CD4-positive, alpha-beta T cell treated with Interferon alpha-2 for 1 hour (primary cell): ENCODE measurements at regions not wholly inside any gene's neighbourhood (a gene's known extent, or its start where the extent isn't known, plus 50 kb on each side); places are given as distances from the start of the nearest gene placed in this dataset.

Source experiments
- DNase-seq, 2 donors: peaks; one replicate each; pipeline ENCODE4 v3.0.0-alpha.2; 2020 to 2022

DNA sequence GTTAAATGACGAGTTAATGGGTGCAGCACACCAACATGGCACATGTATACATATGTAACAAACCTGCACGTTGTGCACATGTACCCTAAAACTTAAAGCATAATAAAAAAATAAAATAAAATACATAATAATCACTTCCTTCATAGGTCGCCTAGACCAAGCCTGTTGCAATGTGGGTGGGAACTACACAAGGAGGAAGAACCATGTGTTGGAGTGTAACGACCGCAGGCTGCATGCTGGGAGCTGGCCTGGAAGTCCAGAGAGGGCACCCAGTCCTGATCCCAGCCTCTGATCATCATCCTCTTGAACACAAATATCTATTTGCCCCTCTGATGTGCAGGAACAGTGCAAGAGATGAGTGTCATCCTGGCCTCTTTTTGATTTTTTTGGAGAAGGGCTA, 224.7 kb upstream of the ASIC2 start:
- DNase-seq: no peak

DNA sequence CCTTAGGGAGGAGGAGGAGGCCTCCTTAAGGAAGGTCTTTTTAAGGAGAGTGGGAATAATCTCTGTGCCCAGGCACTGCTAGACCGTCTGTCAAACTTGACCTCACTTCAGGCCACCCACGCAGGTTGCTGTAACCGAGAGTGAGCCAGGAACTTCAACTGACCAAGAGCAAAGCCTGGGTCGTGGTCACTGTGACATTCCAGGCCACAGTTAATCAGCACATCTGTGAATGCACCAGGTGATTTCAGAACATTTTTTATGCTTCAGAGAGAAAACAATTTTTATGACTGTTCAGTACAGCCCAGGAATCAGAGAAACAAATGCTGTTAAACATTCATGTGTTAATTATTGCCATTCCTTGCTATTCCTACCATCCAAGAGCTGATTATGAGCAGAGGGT, 226.6 kb upstream of the ASIC2 start:
- no peak for DNase-seq

DNA sequence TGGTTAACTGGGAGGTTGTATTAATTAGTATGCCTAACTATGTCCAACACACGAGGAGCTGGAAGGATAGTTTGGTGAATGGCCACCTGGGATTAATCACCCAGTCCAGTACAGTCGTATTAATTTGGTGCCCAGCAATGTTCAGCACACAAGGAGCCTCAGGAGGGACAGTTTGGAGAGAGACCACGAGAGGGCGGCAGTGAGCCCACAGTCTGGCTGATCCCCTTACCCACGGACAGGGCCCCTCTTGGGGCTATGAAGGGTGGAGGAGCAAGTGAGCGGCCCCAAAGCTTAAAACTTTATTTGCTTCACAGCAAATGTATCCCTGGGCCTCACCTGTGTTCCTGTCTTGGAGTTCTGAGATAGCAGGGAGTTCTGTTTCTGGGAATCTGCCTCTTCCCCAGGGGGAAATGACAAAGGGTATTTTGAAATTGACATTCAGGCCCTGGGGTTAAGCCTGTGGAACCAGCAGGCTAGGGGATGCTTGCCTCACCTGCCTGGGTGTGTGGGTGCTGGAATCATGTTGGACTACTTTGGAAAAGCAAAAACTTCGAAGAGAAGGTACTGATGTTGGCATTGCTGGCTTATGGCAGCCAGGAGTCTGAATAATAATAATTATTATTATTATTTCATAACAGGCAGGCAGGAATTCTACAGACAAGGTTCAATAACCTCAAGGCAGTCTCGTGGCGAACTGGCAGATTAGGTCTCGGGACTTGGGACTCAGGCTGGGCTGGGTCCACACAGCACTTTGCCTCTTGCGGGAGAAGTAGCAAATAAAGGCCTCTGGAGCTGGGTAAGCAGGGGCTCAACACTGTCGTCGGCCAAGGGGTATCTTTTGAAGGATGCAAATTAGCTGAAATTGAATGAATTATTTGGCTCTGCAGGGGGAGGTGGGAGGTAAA, 227.6 kb upstream of the ASIC2 start:
- peak in 1 of 2 donors; percentile 18 for DNase-seq

DNA sequence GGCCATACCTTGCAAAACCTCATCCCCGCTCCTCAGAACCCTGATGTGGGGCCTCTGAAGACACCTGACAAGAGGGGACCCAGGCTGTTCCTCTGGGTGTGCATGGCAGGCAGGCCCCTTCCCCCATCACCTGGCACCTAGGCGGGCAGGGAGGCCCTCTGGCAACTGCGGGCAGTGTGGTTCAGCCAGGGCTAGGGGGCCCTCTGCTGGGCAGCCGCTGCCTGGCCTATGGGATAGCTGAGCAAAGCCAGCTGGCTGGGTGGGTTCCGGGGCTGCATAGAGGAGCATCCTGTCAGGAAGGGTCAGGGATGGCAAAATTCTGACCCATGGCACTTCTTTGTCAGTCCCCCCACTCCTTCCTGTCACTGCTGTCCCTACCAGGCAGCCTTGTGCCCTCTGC, 228.7 kb upstream of the ASIC2 start:
- no peak for DNase-seq

DNA sequence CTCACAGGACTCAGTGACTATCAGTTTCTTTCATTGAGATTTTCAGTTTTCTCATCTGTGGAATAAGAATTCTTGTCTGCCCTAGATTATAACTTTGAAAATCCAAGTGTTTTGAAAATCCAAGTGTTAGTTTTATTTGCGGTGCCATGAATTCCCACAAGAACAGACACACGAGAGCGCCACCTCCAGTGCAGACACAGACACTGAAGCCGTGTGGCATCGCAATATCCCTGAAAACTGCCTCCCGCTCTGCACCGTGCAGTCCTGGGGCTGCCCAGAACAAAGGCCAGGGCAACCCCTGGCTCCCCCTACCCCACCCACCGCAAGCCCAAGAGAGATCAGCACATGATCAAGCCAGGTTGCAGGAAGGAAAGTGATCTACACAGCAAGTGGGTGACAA, 229.5 kb upstream of the ASIC2 start:
- DNase-seq: no peak

DNA sequence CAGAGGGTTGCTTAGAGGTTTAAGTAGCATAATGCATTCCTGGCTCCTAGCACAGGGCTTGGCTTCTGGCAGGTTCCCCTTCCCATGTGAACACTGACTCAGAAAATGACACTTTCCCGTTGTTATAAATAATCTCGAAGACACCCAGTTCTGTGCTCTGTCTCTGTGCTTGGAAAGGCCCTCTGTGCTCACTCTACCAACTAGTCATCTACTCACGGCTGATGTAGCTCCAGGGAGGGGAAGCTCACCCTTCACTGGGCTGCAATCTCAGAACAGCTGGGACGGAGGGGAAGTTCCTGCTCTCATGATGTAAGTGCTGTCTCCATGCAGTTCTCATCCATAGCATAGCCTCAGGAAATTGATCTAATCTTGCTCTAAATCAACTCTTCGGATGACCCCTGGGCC, 230.5 kb upstream of the ASIC2 start:
- DNase-seq: no peak

DNA sequence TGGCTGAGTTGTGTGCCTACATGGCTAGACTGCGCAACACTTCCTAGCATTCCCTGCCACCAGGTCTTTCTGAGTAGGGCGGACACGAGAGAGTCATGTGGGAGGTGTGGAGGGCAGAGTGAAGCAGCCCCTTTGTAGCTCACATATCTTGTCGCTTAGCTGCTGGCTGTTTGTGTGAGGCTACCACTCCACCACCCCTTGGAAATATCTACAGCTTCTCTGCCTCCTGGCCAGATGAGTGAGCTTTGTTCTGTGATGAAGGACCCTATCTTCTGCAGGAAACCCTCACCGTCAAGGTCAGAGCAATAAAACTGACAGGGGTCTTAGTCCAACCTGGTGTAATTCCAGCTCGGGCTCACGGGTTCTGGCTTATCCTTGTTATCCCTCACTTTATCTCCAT, 232.1 kb upstream of the ASIC2 start:
- no peak for DNase-seq

DNA sequence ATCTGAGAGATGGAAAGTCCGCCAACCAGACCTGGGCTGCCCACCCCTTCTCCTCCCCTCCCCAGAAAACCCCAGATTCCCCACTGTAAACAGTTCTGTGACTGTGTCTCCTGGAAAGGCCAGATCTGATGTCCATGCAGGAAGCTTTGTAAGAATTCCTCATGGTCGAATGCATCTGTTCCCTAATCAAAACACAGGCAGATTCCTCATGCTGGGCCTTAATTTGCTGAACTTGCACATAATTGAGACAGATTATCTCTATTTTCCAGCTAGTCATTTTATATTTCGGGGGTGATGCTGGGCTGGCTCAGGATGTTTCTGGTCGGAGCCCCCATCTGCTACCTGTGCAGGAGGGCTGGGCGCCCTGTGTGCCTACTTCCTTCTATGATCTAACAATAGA, 233.6 kb upstream of the ASIC2 start:
- no peak for DNase-seq

DNA sequence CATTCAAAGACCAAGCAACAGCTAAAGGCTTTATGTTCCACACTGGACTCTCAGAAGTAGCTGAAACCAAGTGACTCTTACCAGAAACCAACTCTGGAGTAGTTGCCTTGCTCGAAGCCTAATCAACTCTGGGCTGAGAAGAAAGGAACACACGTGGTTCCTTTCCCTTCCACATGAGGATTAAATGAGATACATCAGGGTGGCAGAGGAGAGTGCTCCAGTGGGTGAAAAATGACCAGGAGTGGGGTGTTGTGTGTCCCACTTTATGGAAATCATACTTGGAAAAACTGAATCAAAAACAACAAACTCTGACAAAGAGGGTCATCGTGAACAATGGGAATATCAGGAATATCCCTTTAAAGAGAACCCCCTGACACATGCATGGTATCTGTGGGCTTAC, 234.2 kb upstream of the ASIC2 start:
- no peak for DNase-seq

DNA sequence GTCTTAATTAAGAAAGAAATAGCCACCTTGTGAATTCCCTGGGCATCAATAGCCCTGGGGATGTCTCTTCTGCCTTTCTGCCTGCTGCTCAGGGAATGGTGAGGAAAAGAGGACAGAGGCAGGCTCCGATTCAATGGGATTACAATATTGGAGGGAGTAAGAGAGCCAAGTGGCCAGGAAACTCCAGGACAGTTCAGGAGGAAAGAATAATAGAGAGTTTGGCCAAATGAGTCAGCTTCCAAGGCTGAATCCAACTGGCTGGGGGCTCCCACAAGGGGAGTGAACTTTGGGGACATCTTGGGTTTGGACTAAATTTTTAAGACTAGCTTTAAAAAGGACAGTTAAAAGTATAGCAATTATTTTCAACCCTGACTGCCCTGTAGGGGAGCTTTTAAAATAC, 235.8 kb upstream of the ASIC2 start:
- no peak for DNase-seq

DNA sequence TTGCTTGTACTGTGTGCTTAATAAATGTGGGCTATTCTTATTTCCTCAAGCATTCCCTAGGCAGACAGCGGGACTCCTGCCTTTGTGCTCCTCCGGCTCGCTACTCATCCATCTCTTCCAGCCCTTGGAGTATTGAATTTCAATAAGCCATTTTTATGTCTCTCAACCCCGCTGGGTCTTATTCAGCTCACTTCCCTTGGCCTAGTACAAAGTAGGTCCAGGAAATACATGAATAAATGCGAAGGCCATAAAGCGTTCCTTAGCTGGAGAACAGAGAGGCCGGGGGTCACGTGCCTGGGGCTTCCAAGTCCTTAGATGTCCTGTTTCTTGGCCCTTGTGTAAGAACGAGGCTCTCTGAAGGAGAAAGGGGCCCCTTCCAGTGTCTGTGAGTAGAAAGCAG, 236.7 kb upstream of the ASIC2 start:
- DNase-seq: no peak

DNA sequence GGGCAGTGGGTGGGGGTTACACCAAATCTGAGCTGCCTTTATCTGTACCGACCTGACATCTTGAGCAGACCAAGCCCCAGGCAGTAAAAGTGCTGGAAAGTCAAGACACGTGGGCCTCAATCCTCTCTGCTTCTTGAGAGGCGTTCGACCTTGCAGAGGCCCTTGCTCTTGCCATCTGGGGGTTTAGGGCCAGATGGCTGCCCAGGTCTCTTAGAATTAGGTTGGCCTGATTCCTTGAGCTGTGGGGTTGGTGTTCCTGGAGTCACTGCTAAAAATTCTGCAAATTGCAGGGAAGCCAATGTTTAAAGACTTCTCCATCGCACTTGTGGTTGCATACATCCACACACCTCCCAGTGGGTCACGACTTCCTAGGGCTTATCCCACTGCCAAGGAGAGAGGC, 238.2 kb upstream of the ASIC2 start:
- no peak for DNase-seq

DNA sequence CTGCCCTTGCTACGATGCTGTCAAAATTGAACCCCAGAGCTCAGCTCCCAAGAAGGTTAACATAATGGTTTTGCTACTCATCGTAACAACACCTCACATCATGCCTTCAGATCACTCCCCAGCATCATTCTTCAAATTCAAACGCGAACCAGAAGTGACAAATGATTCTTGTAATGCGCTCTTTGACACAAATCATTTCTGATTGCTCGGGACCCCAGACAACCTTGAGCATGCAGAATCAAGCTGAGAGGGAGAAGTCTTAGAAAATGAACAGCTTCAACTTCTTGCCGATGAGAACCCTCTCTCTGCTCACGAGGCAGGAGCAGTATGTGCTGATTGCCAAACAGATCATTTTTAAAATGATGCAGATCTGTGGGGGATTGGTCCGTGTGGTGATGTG, 241.0 kb upstream of the ASIC2 start:
- DNase-seq: no peak

DNA sequence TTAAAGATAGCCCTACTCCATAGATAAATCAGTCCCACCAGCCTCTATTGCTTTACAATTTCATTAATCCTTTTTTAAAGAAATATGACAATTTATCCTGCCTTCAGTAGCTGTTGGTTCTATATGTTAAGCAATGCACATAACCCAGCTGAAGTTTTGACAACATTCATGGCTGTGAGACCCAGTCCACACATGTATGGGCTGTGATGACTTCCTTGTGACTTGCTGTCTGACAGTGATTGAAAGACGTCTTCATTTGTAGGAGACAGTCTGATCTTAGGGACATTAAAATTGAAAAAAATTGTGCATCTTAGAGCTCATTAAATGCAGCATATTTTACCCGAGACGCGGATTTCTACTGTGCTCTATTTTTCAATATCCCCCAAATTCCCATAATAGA, 252.0 kb upstream of the ASIC2 start:
- DNase-seq: no peak

DNA sequence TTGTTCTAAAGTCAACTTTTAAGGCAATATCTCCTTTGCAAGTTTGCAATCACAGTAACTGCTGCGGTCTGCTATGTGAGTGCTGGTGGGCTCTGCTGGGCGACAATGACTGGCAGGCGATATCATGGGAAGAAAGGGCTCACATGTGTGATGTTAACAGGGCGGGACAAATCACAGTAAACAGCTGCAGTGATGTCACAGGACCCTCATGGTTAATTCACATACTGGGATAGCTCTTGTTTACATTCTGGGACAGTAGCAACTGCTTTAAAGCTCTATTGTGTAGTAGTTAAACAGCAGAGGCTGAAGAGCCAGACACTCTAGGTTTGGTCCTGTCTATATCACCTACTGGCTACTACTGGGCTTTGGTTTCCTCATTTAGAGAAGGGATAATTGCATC, 257.2 kb upstream of the ASIC2 start:
- DNase-seq: no peak

DNA sequence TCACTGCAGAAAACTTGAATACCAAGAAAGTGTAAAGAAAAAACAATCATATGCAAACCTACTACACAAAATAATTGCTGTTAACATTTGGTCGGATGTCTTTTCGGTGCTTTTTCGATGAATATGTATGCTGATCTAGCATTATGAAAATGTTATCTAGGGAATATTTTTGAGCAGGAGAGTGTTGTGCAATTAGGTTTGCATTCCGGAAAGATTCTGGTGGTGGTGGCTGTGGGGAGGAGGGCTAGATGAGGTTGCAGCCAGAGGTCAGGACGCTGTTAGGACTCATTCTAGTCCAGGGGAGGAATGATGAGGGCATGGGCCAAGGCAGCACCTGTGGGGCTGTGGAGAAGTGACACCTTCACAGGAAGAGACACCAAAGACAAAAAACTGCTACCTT, 258.0 kb upstream of the ASIC2 start:
- DNase-seq: no peak

DNA sequence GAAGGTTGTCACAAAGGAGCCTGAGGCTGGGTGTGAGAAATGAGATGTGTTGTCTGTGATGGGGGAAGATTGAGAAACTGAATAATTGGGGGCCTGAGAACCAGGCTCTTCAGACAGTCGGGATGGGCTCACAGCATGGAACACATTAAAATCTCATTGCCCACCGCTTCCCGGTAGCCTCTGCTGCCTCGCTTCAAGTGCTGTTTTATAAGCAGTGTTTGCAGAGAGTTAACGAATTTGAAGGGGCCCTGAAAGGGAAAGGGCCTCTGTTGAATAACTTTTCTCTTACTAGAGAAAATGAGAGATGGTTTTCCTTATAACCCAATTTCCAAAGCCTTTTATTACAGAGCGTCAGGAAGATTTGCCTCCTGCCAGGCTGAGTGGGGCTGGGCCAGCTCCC, 258.8 kb upstream of the ASIC2 start:
- no peak for DNase-seq

DNA sequence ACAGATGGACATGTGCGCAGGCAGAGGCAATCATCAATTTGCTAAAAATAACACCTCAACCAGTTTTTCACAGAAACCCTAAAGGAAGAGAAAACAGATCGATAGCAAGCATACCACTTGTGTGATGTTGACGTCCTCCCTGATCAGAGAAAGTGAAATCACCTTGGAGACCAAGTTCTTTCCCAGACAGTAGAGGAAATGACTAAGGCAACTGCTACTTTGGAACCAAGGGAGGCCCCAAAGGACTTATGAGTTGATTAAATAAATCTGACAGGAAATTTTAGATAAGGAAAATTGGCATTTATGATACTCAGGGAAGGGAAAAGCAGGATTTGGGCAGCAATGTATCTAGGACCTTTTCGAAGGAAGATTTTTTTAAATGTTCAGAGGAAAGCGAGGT, 267.1 kb upstream of the ASIC2 start:
- DNase-seq: no peak

DNA sequence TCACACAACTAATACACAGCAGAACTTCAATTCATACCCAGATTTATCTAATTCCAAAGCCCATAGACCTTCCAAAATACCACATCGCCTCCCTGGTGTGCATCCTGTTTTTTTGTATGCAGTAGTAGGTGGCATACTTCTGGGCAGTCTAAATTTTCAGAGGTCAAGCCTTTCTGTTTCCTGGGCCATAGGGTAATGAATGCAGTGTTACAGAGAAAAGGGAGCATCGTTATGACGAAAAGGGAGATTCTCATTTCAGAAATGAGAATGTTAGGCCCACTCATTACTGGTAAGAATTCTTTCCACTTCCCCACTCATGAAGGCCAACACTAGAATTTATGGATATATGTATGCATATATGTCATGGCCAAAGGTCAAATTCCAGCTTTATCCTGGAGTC, 267.8 kb upstream of the ASIC2 start:
- no peak for DNase-seq

DNA sequence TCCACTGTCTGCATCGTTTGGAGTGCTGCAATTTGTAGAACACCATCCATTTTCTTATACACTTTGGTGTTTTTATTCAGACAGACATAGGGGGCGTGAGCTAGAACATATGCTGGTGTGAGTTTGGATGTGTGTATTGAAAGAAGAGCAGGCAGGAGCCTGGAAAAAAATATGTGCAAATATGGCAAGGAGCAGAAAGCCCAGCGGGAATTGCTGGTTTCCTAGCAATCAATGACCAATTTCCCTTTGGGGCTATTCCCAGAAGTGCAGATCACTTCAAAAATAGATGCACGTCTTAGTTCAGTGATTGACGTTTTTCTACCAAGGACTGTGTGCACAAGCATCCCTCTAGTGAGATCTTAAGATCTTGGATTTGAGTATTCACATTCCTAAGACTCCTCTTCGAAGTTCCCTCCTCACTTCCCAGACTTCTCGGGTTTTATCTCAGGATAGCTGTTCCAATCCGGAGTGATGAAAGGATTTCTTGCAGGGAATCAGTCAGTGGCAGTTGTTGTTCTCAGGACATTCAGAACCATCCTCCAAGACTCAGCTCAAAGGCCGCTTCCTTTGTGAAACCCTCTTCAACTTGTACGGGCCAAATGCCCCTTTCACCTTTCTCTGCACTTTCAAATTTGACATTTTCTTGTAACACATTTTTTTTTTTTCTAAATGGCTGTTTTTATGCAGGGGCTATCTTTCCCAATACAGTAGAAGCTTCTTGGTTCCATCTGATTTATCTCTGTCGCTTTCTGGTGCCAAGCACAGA, 268.7 kb upstream of the ASIC2 start:
- DNase-seq: no peak

DNA sequence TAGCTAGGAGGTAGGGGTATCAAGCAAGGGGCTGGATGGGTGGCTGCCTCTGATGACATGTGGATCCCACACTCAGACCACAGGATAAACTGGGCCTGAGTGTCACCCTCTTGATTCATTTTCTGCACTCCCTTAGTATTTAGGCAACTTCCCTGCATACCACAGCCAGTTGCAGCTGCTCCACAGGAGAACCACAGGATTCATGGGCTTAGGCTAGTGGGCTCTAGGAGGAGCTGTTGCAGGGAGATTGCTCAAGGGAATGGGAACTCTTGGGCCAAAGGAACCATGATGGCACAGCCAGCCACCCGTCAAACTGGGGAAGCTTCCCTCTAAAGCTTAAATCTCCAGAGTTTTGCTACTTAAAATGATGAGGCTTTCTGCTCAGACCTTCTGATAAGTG, 269.7 kb upstream of the ASIC2 start:
- no peak for DNase-seq

DNA sequence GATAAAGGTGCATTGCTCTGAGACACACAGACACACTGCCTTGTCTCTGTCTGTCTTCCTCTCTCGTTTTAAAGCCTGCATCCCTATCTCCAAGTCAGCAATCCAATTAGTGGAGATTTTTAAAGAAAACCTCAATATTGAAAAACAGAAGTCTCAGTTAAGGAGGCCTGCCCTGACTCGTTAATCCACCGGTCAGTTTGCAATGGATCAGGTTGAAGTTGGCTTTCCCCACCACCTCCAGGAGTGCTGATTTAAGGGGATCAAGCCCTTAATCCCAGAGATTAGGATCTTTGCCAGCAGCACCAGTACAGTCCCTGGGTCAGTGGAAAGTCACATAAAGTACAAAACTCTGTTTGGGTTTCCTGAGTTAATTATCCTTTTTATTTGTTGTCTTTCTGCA, 271.1 kb upstream of the ASIC2 start:
- DNase-seq: no peak

DNA sequence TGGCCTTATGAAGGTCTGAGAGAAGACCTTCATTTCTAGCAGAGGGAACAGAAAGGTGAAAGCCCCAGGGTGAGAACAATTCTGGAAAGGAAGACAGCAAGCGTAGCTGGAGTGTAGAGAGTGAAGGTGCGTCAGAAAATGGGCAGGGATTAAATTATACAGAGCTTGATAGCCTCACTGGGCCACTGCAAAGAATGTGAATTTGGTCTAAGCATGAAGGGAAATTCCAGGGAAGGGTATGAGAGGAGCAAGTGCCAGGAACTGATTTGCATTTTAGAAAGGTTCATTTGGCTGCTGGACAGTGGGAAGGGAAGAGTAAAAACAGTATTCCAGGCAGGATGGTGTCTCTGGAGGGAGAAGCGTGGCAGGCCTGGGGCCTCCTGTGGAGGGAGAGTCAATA, 274.1 kb upstream of the ASIC2 start:
- DNase-seq: no peak

DNA sequence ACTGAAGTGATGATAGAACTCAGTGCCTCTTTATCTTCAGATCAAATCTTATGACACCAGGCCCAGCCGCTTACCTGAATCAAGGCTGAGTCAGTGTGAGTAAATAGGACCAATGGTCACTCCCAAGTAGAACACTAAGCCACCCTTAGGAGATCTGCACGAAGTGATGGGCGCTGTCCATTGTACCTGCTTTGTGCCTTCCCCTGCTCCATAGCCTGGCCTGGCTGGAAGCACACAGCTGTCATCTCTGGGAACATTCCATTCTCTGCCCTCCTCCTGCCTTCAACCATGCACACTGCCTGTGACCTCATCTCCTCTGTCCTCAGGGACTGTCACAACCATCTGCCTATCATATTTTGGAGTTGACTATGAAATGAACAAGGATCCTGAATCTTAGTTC, 279.5 kb upstream of the ASIC2 start:
- no peak for DNase-seq
